ENCODE measurements at regions not wholly inside any gene's neighbourhood (a gene's known extent, or its start where the extent isn't known, plus 50 kb on each side); places are given as distances from the start of the nearest gene placed in this dataset.

GRCh38 chr14:65993103-65993502, 493.1 kb upstream of the CCDC196 start:
- H3K4me3 ChIP-seq (ENCODE audit: low read depth, low read length): no peak overlapping the region
- no peak for TF ChIP-seq CTCF (IDR thresholded peaks at IDR 0.05; ENCODE audit: low read depth, low read length)

GRCh38 chr14:65993996-65994395, 492.2 kb upstream of the CCDC196 start:
- TF ChIP-seq CTCF (IDR thresholded peaks at IDR 0.05; ENCODE audit: low read depth, low read length): no peak
- no peak overlapping the region for H3K4me3 ChIP-seq (ENCODE audit: low read depth, low read length)

- H3K4me3 ChIP-seq (ENCODE audit: low read depth, low read length): no peak overlapping the region
- no peak for TF ChIP-seq CTCF (IDR thresholded peaks at IDR 0.05; ENCODE audit: low read depth, low read length)
Measured at GRCh38 chr14:65997347-65997746, 488.8 kb upstream of the CCDC196 start.

GRCh38 chr14:65999865-66000264, 486.3 kb upstream of the CCDC196 start:
- TF ChIP-seq CTCF (IDR thresholded peaks at IDR 0.05; ENCODE audit: low read depth, low read length): no peak
- no peak overlapping the region for H3K4me3 ChIP-seq (ENCODE audit: low read depth, low read length)

GRCh38 chr14:66000766-66001165, 485.4 kb upstream of the CCDC196 start:
- TF ChIP-seq CTCF (IDR thresholded peaks at IDR 0.05; ENCODE audit: low read depth, low read length): no peak
- no peak overlapping the region for H3K4me3 ChIP-seq (ENCODE audit: low read depth, low read length)

- H3K4me3 ChIP-seq (ENCODE audit: low read depth, low read length): no peak overlapping the region
- no peak for TF ChIP-seq CTCF (IDR thresholded peaks at IDR 0.05; ENCODE audit: low read depth, low read length)
Measured at GRCh38 chr14:66001356-66001755, 484.8 kb upstream of the CCDC196 start.

- TF ChIP-seq CTCF (IDR thresholded peaks at IDR 0.05; ENCODE audit: low read depth, low read length): no peak
Measured at GRCh38 chr14:66003082-66003730, 483.0 kb upstream of the CCDC196 start.

More at GRCh38 chr14:66003082-66003730, 483.0 kb upstream of the CCDC196 start:
- no peak overlapping the region for H3K4me3 ChIP-seq (ENCODE audit: low read depth, low read length)
